Caco-2 (cell line): ENCODE measurements at regions not wholly inside any gene's neighbourhood (a gene's known extent, or its start where the extent isn't known, plus 50 kb on each side); places are given as distances from the start of the nearest gene placed in this dataset.
"Not testable (repeated sequence)": the region's sequence is repeated elsewhere in the genome, so short reads cannot be mapped to it uniquely, and the experiment has no call there.

Experiments used
- BruUV-seq: library from RNA; stranded (reverse); fragments of 400-500 nt; replicated peaks from 2 replicates; lab custom pipeline; 2021; lab: Mats Ljungman, UMichigan
- CTCF ChIA-PET: fragments of 300-600 bp; sonication (Branson Sonifier 250); formaldehyde crosslinking; loops from one replicate; lab custom pipeline; 2022; ENCODE audit warnings: antibody characterized with exemption; lab: Charles Lee
- POLR2A ChIA-PET: fragments of 300-600 bp; sonication (Branson Sonifier 250); formaldehyde crosslinking; loops from one replicate; lab custom pipeline; 2022; ENCODE audit warnings: antibody characterized with exemption; lab: Charles Lee
- DNase-seq, 2 experiments: peaks; one replicate each; pipeline versions ENCODE4 v3.0.0 to v3.0.0-alpha.2; 2020 to 2022
- H3K27me3 ChIP-seq: replicated peaks from 2 replicates; pipeline ENCODE4 v1.6.0; 2011; ENCODE audit warnings: low read length; ENCODE audit not compliant: control insufficient read depth, insufficient read depth
- H3K36me3 ChIP-seq: 2 replicates; pipeline ENCODE4 v1.5.1; 2011; ENCODE audit warnings: low read length; ENCODE audit not compliant: control insufficient read depth, insufficient read depth
- H3K4me1 ChIP-seq: fragments of 250-450 bp; sonication (Bioruptor Pico); 2 replicates; pipeline ENCODE4 v1.5.1; 2020; ENCODE audit warnings: mild to moderate bottlenecking
- H3K4me3 ChIP-seq: 2 replicates; pipeline ENCODE4 v1.5.1; 2011; ENCODE audit warnings: low read depth, mild to moderate bottlenecking, control low read depth, low read length
- H3K9me3 ChIP-seq: fragments of 250-450 bp; sonication (Bioruptor Pico); 2 replicates; pipeline ENCODE4 v1.5.1; 2020; ENCODE audit warnings: mild to moderate bottlenecking, moderate library complexity
- H3K27ac Mint-ChIP-seq: one replicate; pipeline ENCODE4 v1.8.0; 2022; ENCODE audit warnings: mixed read lengths; ENCODE audit not compliant: unreplicated experiment
- H3K27me3 Mint-ChIP-seq: one replicate; pipeline ENCODE4 v1.8.0; 2022; ENCODE audit warnings: mixed read lengths; ENCODE audit not compliant: insufficient read depth, unreplicated experiment
- H3K36me3 Mint-ChIP-seq: one replicate; pipeline ENCODE4 v1.8.0; 2022; ENCODE audit warnings: mild to moderate bottlenecking, mixed read lengths; ENCODE audit not compliant: insufficient read depth, unreplicated experiment
- H3K4me1 Mint-ChIP-seq: one replicate; pipeline ENCODE4 v1.8.0; 2022; ENCODE audit warnings: low read depth, mixed read lengths; ENCODE audit not compliant: unreplicated experiment
- H3K4me3 Mint-ChIP-seq: one replicate; pipeline ENCODE4 v1.8.0; 2022; ENCODE audit warnings: mild to moderate bottlenecking, moderate library complexity, mixed read lengths; ENCODE audit not compliant: unreplicated experiment
- H3K9me3 Mint-ChIP-seq: one replicate; pipeline ENCODE4 v1.8.0; 2022; ENCODE audit warnings: mixed read lengths; ENCODE audit not compliant: unreplicated experiment
- CTCF ChIP-seq, 2 experiments: fragments of 200-600 bp in 1 of 2; IDR thresholded peaks; 1 replicate in 1 of 2; 2 replicates in 1 of 2; pipeline versions ENCODE4 v1.5.1 to v1.8.0; 2011 to 2022; ENCODE audit warnings: antibody characterized with exemption in 1 of 2, control low read depth in 1 of 2, inconsistent platforms in 1 of 2, low read depth in 1 of 2, low read length in 1 of 2, mild to moderate bottlenecking in 1 of 2, moderate library complexity in 1 of 2; ENCODE audit not compliant: insufficient read depth in 1 of 2, severe bottlenecking in 1 of 2, unreplicated experiment in 1 of 2
- intact Hi-C: fragments of 100-400 bp; cut with micrococcal nuclease; formaldehyde crosslinking; loops from one replicate; pipeline ENCODE4 v1.10.0; 2022; ENCODE audit not compliant: unreplicated experiment

GRCh38 chr7:57821438-57822382 is 371.7 kb downstream of the ZNF716 start:
- intact Hi-C loops = no loop called here
- no peaks in the 10 kb centered on the region for H3K36me3 Mint-ChIP-seq
- H3K9me3 Mint-ChIP-seq = peaks cover 50% of the 10 kb centered on the region
- no peaks in the 10 kb centered on the region for H3K27me3 Mint-ChIP-seq
- POLR2A ChIA-PET = no interaction called here
- no TSS peak for BruUV-seq
- no peak overlapping the region for H3K4me3 Mint-ChIP-seq
- H3K27me3 ChIP-seq = no peaks in the 10 kb centered on the region
- no peaks in the 10 kb centered on the region for H3K9me3 ChIP-seq
- H3K36me3 ChIP-seq = no peaks in the 10 kb centered on the region; the same call in 1 of the 2 replicates
- H3K4me1 ChIP-seq = no peaks in the 10 kb centered on the region
- DNase-seq = no peak
- CTCF ChIA-PET = no interaction called here
- H3K4me1 Mint-ChIP-seq = no peaks in the 10 kb centered on the region
- H3K27ac Mint-ChIP-seq = no peak overlapping the region
- no peak overlapping the region for H3K4me3 ChIP-seq
- TF ChIP-seq CTCF (IDR thresholded peaks at IDR 0.05; ENCODE audit: insufficient read depth in 1 of 2, low read depth in 1 of 2, low read length in 1 of 2, severe bottlenecking in 1 of 2, unreplicated experiment in 1 of 2) = no peak

- H3K27ac Mint-ChIP-seq, H3K36me3 Mint-ChIP-seq, H3K4me1 ChIP-seq, H3K27me3 ChIP-seq, H3K9me3 ChIP-seq, H3K4me3 Mint-ChIP-seq, H3K36me3 ChIP-seq, H3K4me1 Mint-ChIP-seq, H3K27me3 Mint-ChIP-seq, intact Hi-C loops, DNase-seq, BruUV-seq, CTCF ChIA-PET, POLR2A ChIA-PET, H3K4me3 ChIP-seq: not testable (repeated sequence)
- peaks cover 26% of the 10 kb centered on the region for H3K9me3 Mint-ChIP-seq
Observed at GRCh38 chr7:57826548-57826947, 376.6 kb downstream of the ZNF716 start.

- CTCF ChIA-PET, H3K4me3 Mint-ChIP-seq, POLR2A ChIA-PET, H3K9me3 ChIP-seq, H3K4me1 ChIP-seq, H3K4me3 ChIP-seq, BruUV-seq, H3K4me1 Mint-ChIP-seq, intact Hi-C loops, H3K9me3 Mint-ChIP-seq, H3K36me3 ChIP-seq, H3K27ac Mint-ChIP-seq, H3K27me3 Mint-ChIP-seq, H3K36me3 Mint-ChIP-seq, DNase-seq, H3K27me3 ChIP-seq: not testable (repeated sequence)
Observed at GRCh38 chr7:57835161-57835560, 385.2 kb downstream of the ZNF716 start.

GRCh38 chr7:57839152-57839551 is 389.2 kb downstream of the ZNF716 start:
- H3K27ac Mint-ChIP-seq, CTCF ChIA-PET, H3K4me1 ChIP-seq, H3K36me3 Mint-ChIP-seq, intact Hi-C loops, DNase-seq, H3K4me3 Mint-ChIP-seq, BruUV-seq, H3K9me3 Mint-ChIP-seq, H3K27me3 Mint-ChIP-seq, H3K36me3 ChIP-seq, H3K27me3 ChIP-seq, H3K4me3 ChIP-seq, H3K4me1 Mint-ChIP-seq, H3K9me3 ChIP-seq, POLR2A ChIA-PET: not testable (repeated sequence)
